ENCODE measurements at regions not wholly inside any gene's neighbourhood (a gene's known extent, or its start where the extent isn't known, plus 50 kb on each side); places are given as distances from the start of the nearest gene placed in this dataset.

GRCh38 chr15:66650433-66650832, 51.6 kb upstream of the SMAD6 start:
- WGBS (ENCODE audit: insufficient coverage, low coverage, missing lambda C conversion rate) = 24% methylated on average over 5 of the region's 5 CpGs
- Histone ChIP-seq H3K9me1 (ENCODE audit: control insufficient read depth, insufficient read depth, low read length) (no peaks in the 10 kb centered on the region), H3K27ac (ENCODE audit: extremely low read depth, low read depth, low read length) (peak overlapping the region; percentile 45; the same call in 2 of the 3 replicates), H3K9ac (ENCODE audit: insufficient read depth in 1 of 2, low read depth in 2 of 2, low read length in 2 of 2) (peak overlapping the region in 1 of 2 experiments; percentile 49; a peak in 1 of 4 replicates), H2AFZ (ENCODE audit: low read depth, low read length) (no peak overlapping the region), H4K20me1 (replicated peaks; ENCODE audit: control insufficient read depth, insufficient read depth, low read length) (no peaks in the 10 kb centered on the region; the same call in 1 of the 2 replicates), H3K4me2 (ENCODE audit: insufficient read depth, low read length) (no peak overlapping the region; the same call in 1 of the 2 replicates), H3K9me3 (replicated peaks; ENCODE audit: control insufficient read depth, insufficient read depth, low read depth, low read length) (no peaks in the 10 kb centered on the region), H3K27me3 (ENCODE audit: control insufficient read depth in 2 of 2, insufficient read depth in 2 of 2, low read length in 2 of 2) (no peaks in the 10 kb centered on the region), H3K79me2 (ENCODE audit: control insufficient read depth, insufficient read depth, low read length) (peaks cover 61% of the 10 kb centered on the region), H3K4me1 (replicated peaks in 1 of 2; ENCODE audit: control insufficient read depth in 2 of 2, insufficient read depth in 2 of 2, low read length in 2 of 2) (peaks cover 45 to 65% of the 10 kb centered on the region in 2 experiments), H3K4me3 (no peak overlapping the region), H3K36me3 (ENCODE audit: control insufficient read depth, insufficient read depth, low read length) (peaks cover 53% of the 10 kb centered on the region; the same call in 2 of the 3 replicates)
- ChIA-PET CTCF (ENCODE audit: low intra/inter-chr PET ratio) (no interaction called here), POLR2A (no interaction called here)
- DNase-seq (ENCODE audit: extremely low read depth in 1 of 4, low spot score in 3 of 4) = peak; percentile 62 to 68 (median 64)
- peak; percentile 65 for FAIRE-seq
- intact Hi-C loops (cut with micrococcal nuclease) = loop anchor here (5.0 kb wide), 1 partner anchor 33 kb away; no protein-coding TSS in a partner anchor
- ATAC-seq = peak; percentile 10; the same call in 2 of the 3 replicates
- BruUV-seq (replicated peaks) = no TSS peak
- in situ Hi-C loops (cut with MboI) = no loop called here
- TF ChIP-seq LEF1 (IDR thresholded peaks at IDR 0.05) = no peak
- TF ChIP-seq KLF16 (IDR thresholded peaks at IDR 0.05) = no peak
- no peak for TF ChIP-seq KDM4B (IDR thresholded peaks at IDR 0.05; ENCODE audit: borderline replicate concordance in 2 of 2, low read depth in 1 of 2)
- TF ChIP-seq DPF2 (IDR thresholded peaks at IDR 0.05) = peak; percentile 58; the same call in 1 of the 2 replicates
- TF ChIP-seq MEF2A (IDR thresholded peaks at IDR 0.05; ENCODE audit: control insufficient read depth, low read depth, low read length) = no peak
- no peak for TF ChIP-seq MCM3 (IDR thresholded peaks at IDR 0.05)
- TF ChIP-seq TSC22D4 (tag; IDR thresholded peaks at IDR 0.05) = no peak
- TF ChIP-seq HMGXB4 (CRISPR knock-in tag; IDR thresholded peaks at IDR 0.05) = no peak
- TF ChIP-seq ZSCAN29 (IDR thresholded peaks at IDR 0.05) = no peak
- no peak for TF ChIP-seq NCOA2 (IDR thresholded peaks at IDR 0.05; ENCODE audit: partially characterized antibody in 2 of 2)
- no peak for TF ChIP-seq RERE (CRISPR knock-in tag; IDR thresholded peaks at IDR 0.05; ENCODE audit: borderline replicate concordance)
- no peak for TF ChIP-seq SNIP1 (IDR thresholded peaks at IDR 0.05; ENCODE audit: low read depth)
- TF ChIP-seq NR0B1 (IDR thresholded peaks at IDR 0.05; ENCODE audit: partially characterized antibody) = no peak
- no peak for TF ChIP-seq ZZZ3 (IDR thresholded peaks at IDR 0.05)
- TF ChIP-seq STAT5B (CRISPR knock-in tag; IDR thresholded peaks at IDR 0.05) = no peak
- no peak for TF ChIP-seq ZNF408 (CRISPR knock-in tag; IDR thresholded peaks at IDR 0.05; ENCODE audit: low read depth)
- no peak for TF ChIP-seq ZNF212 (CRISPR knock-in tag; IDR thresholded peaks at IDR 0.05)

Measured in K562 (cell line).